Panc1 (cell line): ENCODE measurements at regions not wholly inside any gene's neighbourhood (a gene's known extent, or its start where the extent isn't known, plus 50 kb on each side); places are given as distances from the start of the nearest gene placed in this dataset. TPM values are rescaled to one million over a fixed set of nuclear protein-coding genes. Genes with fewer than 3 reads are reported as not detected.

Experiments
- ATAC-seq: fragments of 200-7000 bp; cut with Tn5 transposase; 2 replicates; pipeline ENCODE4 v1.9.1; 2020; ENCODE audit warnings: mild to moderate bottlenecking, moderate library complexity
- BruUV-seq: library from RNA; stranded (reverse); fragments of 400-500 nt; replicated peaks from 2 replicates; lab custom pipeline; 2021; lab: Mats Ljungman, UMichigan
- CTCF ChIA-PET: fragments of 300-600 bp; sonication (Branson Sonifier 250); formaldehyde crosslinking; loops from one replicate; lab custom pipeline; 2022; ENCODE audit warnings: antibody characterized with exemption; lab: Charles Lee
- POLR2A ChIA-PET: fragments of 300-600 bp; sonication (Branson Sonifier 250); formaldehyde crosslinking; loops from one replicate; lab custom pipeline; 2022; ENCODE audit warnings: antibody characterized with exemption; lab: Charles Lee
- DNase-seq: peaks from one replicate; pipeline ENCODE4 v3.0.0-alpha.2; 2010; ENCODE audit warnings: low read depth, low spot score
- H3K27ac ChIP-seq: 2 replicates; pipeline ENCODE4 v1.5.1; 2011; ENCODE audit warnings: mild to moderate bottlenecking, low read length, inconsistent platforms
- H3K27me3 ChIP-seq: fragments of 200-500 bp; sonication (Bioruptor generic); 2 replicates; pipeline ENCODE4 v1.6.0; 2014; ENCODE audit warnings: low read length, inconsistent platforms; ENCODE audit not compliant: control insufficient read depth, insufficient read depth
- H3K36me3 ChIP-seq: fragments of 200-500 bp; sonication (Bioruptor generic); 2 replicates; pipeline ENCODE4 v1.5.1; 2014; ENCODE audit warnings: inconsistent platforms, mild to moderate bottlenecking, low read length, moderate library complexity; ENCODE audit not compliant: control insufficient read depth, insufficient read depth
- H3K4me1 ChIP-seq: 2 replicates; pipeline ENCODE4 v1.5.1; 2011; ENCODE audit warnings: inconsistent platforms, mild to moderate bottlenecking, low read length, moderate library complexity; ENCODE audit not compliant: control insufficient read depth, insufficient read depth
- H3K4me3 ChIP-seq, 2 experiments: 2 replicates each; pipeline ENCODE4 v1.5.1; 2011 to 2012; ENCODE audit warnings: low read depth in 2 of 2, low read length in 2 of 2, mild to moderate bottlenecking in 2 of 2, inconsistent platforms in 1 of 2, moderate library complexity in 1 of 2
- H3K9me3 ChIP-seq: fragments of 200-500 bp; sonication (Bioruptor generic); 2 replicates; pipeline ENCODE4 v1.5.1; 2014; ENCODE audit warnings: low read depth, mild to moderate bottlenecking, inconsistent platforms, low read length, moderate library complexity; ENCODE audit not compliant: control insufficient read depth, insufficient read depth
- CTCF ChIP-seq: fragments of 450-650 bp; IDR thresholded peaks from 2 replicates; pipeline ENCODE4 v1.5.1; 2017; ENCODE audit warnings: mild to moderate bottlenecking
- POLR2AphosphoS5 ChIP-seq: IDR thresholded peaks from 2 replicates; pipeline ENCODE4 v1.6.1; 2012; ENCODE audit warnings: mild to moderate bottlenecking, low read depth, low read length, moderate library complexity
- REST ChIP-seq, 2 experiments: IDR thresholded peaks; 2 replicates each; pipeline ENCODE4 v1.6.1; 2011 to 2012; ENCODE audit warnings: low read depth in 2 of 2, control low read depth in 1 of 2, low read length in 1 of 2, mild to moderate bottlenecking in 1 of 2, moderate library complexity in 1 of 2; ENCODE audit not compliant: insufficient read depth in 1 of 2
- SIN3A ChIP-seq: IDR thresholded peaks from 2 replicates; pipeline ENCODE4 v1.6.1; 2012; ENCODE audit warnings: low read depth, mild to moderate bottlenecking, low read length, moderate library complexity, borderline replicate concordance; ENCODE audit not compliant: insufficient read depth
- TCF7L2 ChIP-seq: IDR thresholded peaks from 2 replicates; pipeline ENCODE4 v1.6.1; 2011; ENCODE audit warnings: mild to moderate bottlenecking, low read depth, low read length, inconsistent platforms
- in situ Hi-C: cut with HindIII; loops from 2 replicates; pipeline ENCODE4 v1.10.0; 2016; ENCODE audit warnings: low sequenced_read_pairs, low pct_unique_long_range_greater_than_20kb
- intact Hi-C: fragments of 100-400 bp; cut with micrococcal nuclease; formaldehyde crosslinking; loops from one replicate; pipeline ENCODE4 v1.10.0; 2022; ENCODE audit not compliant: unreplicated experiment
- microRNA-seq: library from miRNA; unstranded; fragments of <30 nt; microRNA quantifications from one replicate; pipeline ENCODE4 v1.1.0, GENCODE V29; 2020; ENCODE audit not compliant: unreplicated experiment

GRCh38 chr7:7129381-7129780 lies 53.0 kb upstream of the C1GALT1 start:
- CTCF ChIA-PET: interaction anchor here (0.9 kb wide), 1 partner anchor 26 kb away, joined by 5 read pairs; no protein-coding TSS in a partner anchor
- Histone ChIP-seq H3K27me3 (peaks cover 8% of the 10 kb centered on the region), H3K9me3 (no peaks in the 10 kb centered on the region), H3K4me3 (no peak overlapping the region), H3K4me1 (no peaks in the 10 kb centered on the region), H3K27ac (no peak overlapping the region), H3K36me3 (no peaks in the 10 kb centered on the region)
- intact Hi-C loops (no loop called here), in situ Hi-C loops (no loop called here)
- no peak for TF ChIP-seq CTCF
- no peak for TF ChIP-seq TCF7L2
- TF ChIP-seq SIN3A: no peak
- TF ChIP-seq POLR2AphosphoS5: no peak
- no peak for TF ChIP-seq REST (IDR thresholded peaks at IDR 0.05; ENCODE audit: insufficient read depth in 1 of 2, low read depth in 2 of 2, low read length in 1 of 2)
- no TSS peak for BruUV-seq
- POLR2A ChIA-PET: no interaction called here
- no peak for DNase-seq
- no peak for ATAC-seq

GRCh38 chr7:7131273-7131672 lies 51.1 kb upstream of the C1GALT1 start:
- CTCF ChIA-PET: no interaction called here
- TF ChIP-seq SIN3A (no peak), REST (IDR thresholded peaks at IDR 0.05; ENCODE audit: insufficient read depth in 1 of 2, low read depth in 2 of 2, low read length in 1 of 2) (no peak), CTCF (no peak), POLR2AphosphoS5 (no peak), TCF7L2 (no peak)
- in situ Hi-C loops: no loop called here
- Histone ChIP-seq H3K27me3 (peaks cover 8% of the 10 kb centered on the region), H3K4me1 (no peaks in the 10 kb centered on the region), H3K36me3 (no peaks in the 10 kb centered on the region), H3K4me3 (no peak overlapping the region), H3K27ac (no peak overlapping the region), H3K9me3 (no peaks in the 10 kb centered on the region)
- DNase-seq (no peak), ATAC-seq (no peak)
- intact Hi-C loops: no loop called here
- BruUV-seq: no TSS peak
- POLR2A ChIA-PET: no interaction called here

Small RNAs in the stretch of these regions (microRNA-seq; reads per million reads assigned to microRNA genes)
- gene MIR3683: not detected
